ENCODE measurements at regions not wholly inside any gene's neighbourhood (a gene's known extent, or its start where the extent isn't known, plus 50 kb on each side); places are given as distances from the start of the nearest gene placed in this dataset.

DNA sequence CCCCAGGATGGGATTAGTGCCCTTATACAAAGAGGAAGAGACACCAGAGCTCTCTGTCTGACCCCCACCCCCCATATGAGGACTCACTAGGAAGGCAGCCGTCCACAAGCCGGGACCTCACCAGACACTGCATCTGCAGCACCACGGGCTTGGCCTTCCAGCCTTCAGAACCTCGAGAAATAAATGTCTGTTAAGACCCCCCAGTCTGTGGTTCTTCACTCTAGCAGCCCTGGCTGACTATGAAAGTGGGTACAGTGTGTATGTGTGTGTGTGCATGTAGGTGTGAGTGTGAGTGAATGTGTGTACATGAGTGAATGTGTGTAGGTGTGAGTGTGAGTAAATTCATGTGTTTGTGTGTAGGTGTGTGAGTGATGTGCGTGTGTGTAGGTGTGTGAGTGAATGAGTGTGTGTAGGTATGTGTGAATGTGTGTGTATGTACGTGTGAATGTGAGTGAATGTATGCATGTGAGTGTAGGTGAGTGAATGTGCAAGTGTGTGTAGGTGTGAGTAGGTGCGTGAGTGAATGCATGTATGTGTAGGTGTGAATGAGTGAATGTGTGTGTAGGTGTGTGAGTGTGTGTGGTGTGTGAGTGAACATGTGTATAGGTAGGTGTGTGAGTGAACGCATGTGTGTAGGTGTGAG is 201.6 kb upstream of the ZNF536 start:
- H3K27ac ChIP-seq = no peak overlapping the region
- H3K36me3 ChIP-seq = no peaks in the 10 kb centered on the region
- no peaks in the 10 kb centered on the region for H3K27me3 ChIP-seq
- no peaks in the 10 kb centered on the region for H3K4me1 ChIP-seq (ENCODE audit: insufficient read depth)
- no peak for DNase-seq
- intact Hi-C loops (cut with DNase I) = no loop called here
- H3K4me3 ChIP-seq = no peak overlapping the region
- TF ChIP-seq EP300 (IDR thresholded peaks at IDR 0.05) (no peak), POLR2A (IDR thresholded peaks at IDR 0.05) (no peak)
- TF ChIP-seq, protein P1, sequence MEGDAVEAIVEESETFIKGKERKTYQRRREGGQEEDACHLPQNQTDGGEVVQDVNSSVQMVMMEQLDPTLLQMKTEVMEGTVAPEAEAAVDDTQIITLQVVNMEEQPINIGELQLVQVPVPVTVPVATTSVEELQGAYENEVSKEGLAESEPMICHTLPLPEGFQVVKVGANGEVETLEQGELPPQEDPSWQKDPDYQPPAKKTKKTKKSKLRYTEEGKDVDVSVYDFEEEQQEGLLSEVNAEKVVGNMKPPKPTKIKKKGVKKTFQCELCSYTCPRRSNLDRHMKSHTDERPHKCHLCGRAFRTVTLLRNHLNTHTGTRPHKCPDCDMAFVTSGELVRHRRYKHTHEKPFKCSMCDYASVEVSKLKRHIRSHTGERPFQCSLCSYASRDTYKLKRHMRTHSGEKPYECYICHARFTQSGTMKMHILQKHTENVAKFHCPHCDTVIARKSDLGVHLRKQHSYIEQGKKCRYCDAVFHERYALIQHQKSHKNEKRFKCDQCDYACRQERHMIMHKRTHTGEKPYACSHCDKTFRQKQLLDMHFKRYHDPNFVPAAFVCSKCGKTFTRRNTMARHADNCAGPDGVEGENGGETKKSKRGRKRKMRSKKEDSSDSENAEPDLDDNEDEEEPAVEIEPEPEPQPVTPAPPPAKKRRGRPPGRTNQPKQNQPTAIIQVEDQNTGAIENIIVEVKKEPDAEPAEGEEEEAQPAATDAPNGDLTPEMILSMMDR (IDR thresholded peaks at IDR 0.05) = no peak
- WGBS, 3 donors = 87 to 94% (median 93%) methylated on average over 8 of the region's 8 CpGs
- no peaks in the 10 kb centered on the region for H3K9me3 ChIP-seq

DNA sequence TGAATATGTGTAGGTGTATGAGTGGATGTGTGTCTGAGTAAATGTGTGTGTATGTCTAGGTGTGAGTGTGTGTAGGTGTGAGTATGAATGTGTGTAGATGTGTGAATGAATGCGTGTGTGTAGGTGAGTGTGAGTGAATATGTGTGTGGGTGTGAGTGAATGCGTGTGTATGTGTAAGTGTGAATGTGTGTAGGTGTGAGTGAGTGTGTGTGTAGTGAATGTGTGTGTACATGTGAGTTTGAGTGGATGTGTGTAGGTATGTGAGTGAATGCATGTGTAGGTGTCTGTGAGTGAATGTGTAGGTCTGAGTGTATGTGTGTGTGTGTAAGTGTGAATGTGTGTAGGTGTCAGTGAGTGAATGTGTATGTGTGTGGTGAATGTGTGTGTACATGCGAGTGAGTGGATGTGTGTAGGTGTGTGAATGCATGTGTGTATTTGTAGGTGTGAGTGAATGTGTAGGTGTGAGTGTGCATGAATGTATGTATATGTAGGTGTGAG is 201.0 kb upstream of the ZNF536 start:
- Histone ChIP-seq H3K9me3 (no peaks in the 10 kb centered on the region), H3K4me3 (no peak overlapping the region), H3K27me3 (no peaks in the 10 kb centered on the region), H3K36me3 (no peaks in the 10 kb centered on the region), H3K4me1 (ENCODE audit: insufficient read depth) (no peaks in the 10 kb centered on the region), H3K27ac (no peak overlapping the region)
- TF ChIP-seq EP300 (IDR thresholded peaks at IDR 0.05) (no peak), POLR2A (IDR thresholded peaks at IDR 0.05) (no peak)
- TF ChIP-seq, protein P1 (IDR thresholded peaks at IDR 0.05) = no peak
- DNase-seq = no peak
- WGBS, 3 donors = 94 to 97% (median 96%) methylated on average over 3 of the region's 3 CpGs
- intact Hi-C loops (cut with DNase I) = no loop called here

DNA sequence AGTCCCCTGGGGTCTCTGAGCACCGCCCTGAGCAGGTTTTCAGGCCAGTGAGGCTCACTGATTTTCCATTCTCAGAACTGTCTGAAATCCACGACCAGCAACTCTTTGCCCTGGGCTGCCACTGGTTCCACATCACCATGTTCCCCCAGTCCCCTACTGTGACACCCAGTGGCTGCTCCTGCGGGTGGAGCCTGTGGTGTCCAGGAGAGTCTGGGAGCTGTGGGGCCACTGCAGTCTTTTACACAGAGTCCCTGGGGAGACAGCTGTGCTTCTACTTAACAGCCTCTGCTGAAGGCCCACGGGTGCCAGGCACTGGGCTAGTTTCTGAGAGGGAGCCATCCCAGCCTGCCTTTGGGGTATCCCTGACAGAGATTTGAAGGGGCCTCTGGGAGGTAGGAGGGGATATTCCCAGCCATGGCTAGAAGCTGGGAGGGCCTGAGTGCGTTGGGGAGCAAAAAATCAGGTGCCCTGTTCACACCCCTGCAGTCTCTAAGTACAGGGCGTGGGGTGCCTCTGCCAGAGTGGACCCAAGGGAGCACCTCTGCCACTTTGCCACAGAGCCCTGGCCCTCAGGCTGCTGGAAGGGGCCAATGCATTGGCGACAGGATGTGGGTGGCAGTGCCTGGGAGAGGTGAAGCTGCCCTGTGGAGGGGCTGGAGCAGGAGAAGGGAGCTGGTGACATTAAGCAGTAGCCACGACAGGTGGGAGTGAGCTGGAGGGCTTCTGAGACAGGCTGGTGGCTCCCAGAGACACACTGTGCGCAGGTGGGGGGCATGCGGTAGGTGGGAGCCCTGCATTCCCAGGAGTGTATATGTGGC is 200.2 kb upstream of the ZNF536 start:
- Histone ChIP-seq H3K9me3 (no peaks in the 10 kb centered on the region), H3K4me1 (ENCODE audit: insufficient read depth) (no peaks in the 10 kb centered on the region), H3K27ac (no peak overlapping the region), H3K27me3 (no peaks in the 10 kb centered on the region), H3K36me3 (no peaks in the 10 kb centered on the region), H3K4me3 (no peak overlapping the region)
- WGBS, 3 donors = 76 to 84% (median 81%) methylated on average over 10 of the region's 10 CpGs
- TF ChIP-seq EP300 (IDR thresholded peaks at IDR 0.05) = no peak
- no peak for TF ChIP-seq POLR2A (IDR thresholded peaks at IDR 0.05)
- TF ChIP-seq, protein P1 (IDR thresholded peaks at IDR 0.05) = no peak
- intact Hi-C loops (cut with DNase I) = no loop called here
- DNase-seq = no peak

DNA sequence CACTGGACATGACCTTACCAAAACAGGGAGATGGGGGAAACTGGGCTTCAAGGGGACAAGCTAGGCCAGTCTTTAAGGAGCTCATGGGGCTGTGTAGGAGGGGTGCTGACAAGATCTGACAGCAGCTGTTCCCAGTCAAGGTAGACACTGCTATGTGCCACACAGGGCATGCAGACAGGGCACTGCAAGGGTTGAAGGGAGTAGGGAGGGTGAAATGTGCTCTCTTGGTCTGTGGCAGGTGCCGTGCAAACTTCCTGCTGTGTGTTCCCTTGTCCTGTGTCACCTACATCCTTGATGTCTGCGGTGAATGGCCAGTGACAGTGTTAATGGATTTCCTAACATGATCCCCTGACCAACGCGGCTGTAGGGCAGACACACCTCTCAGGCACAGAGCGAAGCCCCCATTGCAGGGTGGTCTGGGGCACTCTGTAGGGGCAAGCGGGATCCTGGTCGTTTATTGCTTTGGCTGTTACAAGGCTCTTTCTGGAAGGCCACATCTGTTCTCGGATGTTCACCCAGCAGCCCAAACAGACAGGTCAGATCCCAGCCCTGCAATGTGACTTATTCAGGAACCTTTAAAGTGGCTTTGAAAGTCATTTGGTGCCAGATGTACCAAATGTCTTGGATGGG is 199.5 kb upstream of the ZNF536 start:
- DNase-seq = no peak
- TF ChIP-seq EP300 (IDR thresholded peaks at IDR 0.05) (no peak), POLR2A (IDR thresholded peaks at IDR 0.05) (no peak)
- TF ChIP-seq, protein P1 (IDR thresholded peaks at IDR 0.05) = no peak
- H3K4me1 ChIP-seq (ENCODE audit: insufficient read depth) = no peaks in the 10 kb centered on the region
- H3K36me3 ChIP-seq = no peaks in the 10 kb centered on the region
- H3K27me3 ChIP-seq = no peaks in the 10 kb centered on the region
- H3K9me3 ChIP-seq = no peaks in the 10 kb centered on the region
- no peak overlapping the region for H3K27ac ChIP-seq
- H3K4me3 ChIP-seq = no peak overlapping the region
- 59 to 74% (median 68%) methylated on average over 8 of the region's 8 CpGs for WGBS, 3 donors
- intact Hi-C loops (cut with DNase I) = no loop called here
